ENCODE measurements at regions not wholly inside any gene's neighbourhood (a gene's known extent, or its start where the extent isn't known, plus 50 kb on each side); places are given as distances from the start of the nearest gene placed in this dataset.

GRCh38 chr12:29033519-29033918 is 115.6 kb upstream of the FAR2 start:
- Histone ChIP-seq H2BK20ac (ENCODE audit: low read depth, low read length, poor library complexity, severe bottlenecking) (no peak overlapping the region), H2BK120ac (ENCODE audit: low read depth, low read length, poor library complexity, severe bottlenecking) (no peak overlapping the region), H4K5ac (ENCODE audit: insufficient read length, low read depth, low read length) (no peak overlapping the region), H2AK5ac (ENCODE audit: insufficient read length, low read length) (no peak overlapping the region), H3K27me3 (ENCODE audit: insufficient read depth, low read length) (no peaks in the 10 kb centered on the region), H3T11ph (ENCODE audit: low read length) (no peak overlapping the region), H4K20me1 (ENCODE audit: control insufficient read depth, insufficient read depth, insufficient read length) (no peaks in the 10 kb centered on the region), H3K4me1 (ENCODE audit: insufficient read depth, low read length) (no peaks in the 10 kb centered on the region), H3K4me2 (ENCODE audit: insufficient read depth, insufficient read length, low read length) (no peak overlapping the region), H3K79me2 (ENCODE audit: insufficient read depth, low read length) (no peaks in the 10 kb centered on the region), H3K27ac (ENCODE audit: insufficient read length, low read depth, low read length) (no peak overlapping the region), H3K23me2 (ENCODE audit: insufficient read length, low read depth, low read length, poor library complexity, severe bottlenecking) (no peaks in the 10 kb centered on the region), H2AFZ (ENCODE audit: low read length) (no peak overlapping the region), H3K14ac (ENCODE audit: insufficient read depth, low read length) (no peak overlapping the region), H3K9me3 (ENCODE audit: control insufficient read depth, low read depth, low read length) (no peaks in the 10 kb centered on the region), H3K79me1 (ENCODE audit: insufficient read depth, low read depth, low read length, poor library complexity, severe bottlenecking) (no peaks in the 10 kb centered on the region), H2BK5ac (ENCODE audit: insufficient read length, low read length) (no peak overlapping the region), H4K91ac (ENCODE audit: insufficient read length, low read depth, low read length) (no peak overlapping the region), H3K23ac (ENCODE audit: insufficient read length, low read depth, low read length) (no peak overlapping the region), H3K18ac (ENCODE audit: insufficient read length, low read depth, low read length) (no peak overlapping the region), H4K8ac (replicated peaks; ENCODE audit: insufficient read length, low read depth, low read length) (no peak overlapping the region), H3K56ac (ENCODE audit: insufficient read length, low read depth, low read length) (no peak overlapping the region), H3K4ac (ENCODE audit: low read depth, low read length) (no peak overlapping the region), H3K9ac (ENCODE audit: extremely low read depth, insufficient read length, low read length) (no peak overlapping the region), H2BK12ac (ENCODE audit: insufficient read length, low read depth, low read length) (no peak overlapping the region), H2BK15ac (ENCODE audit: low read depth, low read length) (no peak overlapping the region)
- Mint-ChIP-seq H3K36me3 (ENCODE audit: insufficient read depth in 1 of 3, low read depth in 3 of 3) (no peaks in the 10 kb centered on the region), H3K9me3 (no peaks in the 10 kb centered on the region), H3K4me3 (no peak overlapping the region), H3K27ac (no peak overlapping the region), H3K27me3 (ENCODE audit: low read depth) (peaks cover 2% of the 10 kb centered on the region; the same call in 1 of the 2 replicates), H3K4me1 (no peaks in the 10 kb centered on the region)
- no CpG with 5 or more reads among the region's 2 CpGs for WGBS (ENCODE audit: extremely low coverage, insufficient read length, low lambda C conversion rate)
- DNase-seq = no peak
- no peak for TF ChIP-seq CTCF (conservative IDR thresholded peaks at IDR 0.05)

Data from H9 (cell line).